ENCODE measurements at regions not wholly inside any gene's neighbourhood (a gene's known extent, or its start where the extent isn't known, plus 50 kb on each side); places are given as distances from the start of the nearest gene placed in this dataset.

- no peak for TF ChIP-seq SUZ12 (IDR thresholded peaks at IDR 0.05)
- no peak for TF ChIP-seq BHLHE40 (IDR thresholded peaks at IDR 0.05; ENCODE audit: borderline replicate concordance)
- no peak for TF ChIP-seq TARDBP (IDR thresholded peaks at IDR 0.05)
- TF ChIP-seq L3MBTL2 (conservative IDR thresholded peaks at IDR 0.05): no peak
- TF ChIP-seq FOXK2 (IDR thresholded peaks at IDR 0.05): no peak
Measured at GRCh38 chr3:17800232-17800631, 57.8 kb upstream of the TBC1D5 start.

Data from HEK293T (cell line).